ENCODE measurements at regions not wholly inside any gene's neighbourhood (a gene's known extent, or its start where the extent isn't known, plus 50 kb on each side); places are given as distances from the start of the nearest gene placed in this dataset.

DNA sequence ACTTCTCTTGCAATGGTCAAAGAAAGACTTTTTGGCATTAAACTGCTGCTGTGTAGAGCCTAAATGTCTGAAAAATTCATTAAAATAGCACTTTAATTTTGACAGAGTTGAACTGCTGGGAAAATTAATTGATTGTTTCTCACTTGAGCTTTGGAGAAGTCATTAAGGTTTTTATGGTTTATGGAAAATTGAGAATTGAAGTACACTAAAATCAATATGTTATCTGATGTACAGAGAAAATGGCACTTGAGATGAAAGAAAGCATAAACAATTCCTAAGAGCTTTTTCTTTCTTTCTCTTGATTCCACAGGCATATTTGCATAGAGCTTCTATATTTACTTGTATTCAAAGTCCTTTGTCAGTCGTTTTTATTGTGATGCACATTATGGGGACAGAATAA is 188.5 kb upstream of the CAND1 start:
- Histone ChIP-seq H3K36me3 (ENCODE audit: insufficient read depth, low read length) (no peaks in the 10 kb centered on the region), H2AFZ (ENCODE audit: low read length) (no peak overlapping the region), H3K9me2 (replicated peaks; ENCODE audit: low read depth, low read length) (no peaks in the 10 kb centered on the region), H3F3A (ENCODE audit: low read depth) (no peaks in the 10 kb centered on the region), H3K4me1 (ENCODE audit: insufficient read depth, low read length, poor library complexity, severe bottlenecking) (no peaks in the 10 kb centered on the region), H3K4me2 (ENCODE audit: low read depth, low read length, poor library complexity, severe bottlenecking) (no peak overlapping the region), H3K27me3 (ENCODE audit: insufficient read depth, low read length, poor library complexity, severe bottlenecking) (no peaks in the 10 kb centered on the region), H3K9ac (ENCODE audit: low read depth, low read length, poor library complexity, severe bottlenecking) (no peak overlapping the region), H3K79me2 (ENCODE audit: insufficient read depth, low read length) (no peaks in the 10 kb centered on the region), H3K4me3 (ENCODE audit: low read length, poor library complexity, severe bottlenecking) (no peak overlapping the region), H3K9me3 (ENCODE audit: insufficient read depth, low read depth, low read length) (no peaks in the 10 kb centered on the region), H4K20me1 (ENCODE audit: insufficient read depth, low read length, poor library complexity, severe bottlenecking) (no peaks in the 10 kb centered on the region)
- TF ChIP-seq EZH2phosphoT487 (IDR thresholded peaks at IDR 0.05; ENCODE audit: borderline replicate concordance), result no peak
- no peak for TF ChIP-seq CTCF (conservative IDR thresholded peaks at IDR 0.05; ENCODE audit: low read length)

GRCh38 chr12:67082221-67082620 is 186.9 kb upstream of the CAND1 start:
- no peak for TF ChIP-seq EZH2phosphoT487 (IDR thresholded peaks at IDR 0.05; ENCODE audit: borderline replicate concordance)
- no peak for TF ChIP-seq CTCF (conservative IDR thresholded peaks at IDR 0.05; ENCODE audit: low read length)

DNA sequence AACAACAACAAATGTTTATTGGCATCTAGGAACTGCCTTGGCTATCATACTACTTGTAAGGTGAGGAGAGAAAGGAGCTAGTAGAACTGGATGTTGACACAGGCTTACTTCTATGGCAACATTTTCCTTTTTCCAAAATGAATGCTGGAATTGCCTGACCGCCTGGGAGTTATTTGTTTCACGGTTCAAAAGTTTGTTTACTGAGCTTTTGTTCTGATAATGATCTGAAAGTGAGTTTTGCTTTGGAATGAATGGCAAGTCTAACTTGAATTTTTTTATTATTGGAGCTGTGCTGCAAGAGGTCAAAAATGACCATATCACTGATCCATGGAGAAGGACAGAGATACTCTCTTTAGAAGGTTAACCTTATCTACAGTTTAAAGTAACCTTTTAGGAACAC is 183.5 kb upstream of the CAND1 start:
- no peaks in the 10 kb centered on the region for H3K9me3 ChIP-seq (ENCODE audit: insufficient read depth, low read depth, low read length)
- H3K9ac ChIP-seq (ENCODE audit: low read depth, low read length, poor library complexity, severe bottlenecking), result no peak overlapping the region
- H3K4me3 ChIP-seq (ENCODE audit: low read length, poor library complexity, severe bottlenecking), result no peak overlapping the region
- TF ChIP-seq CTCF (conservative IDR thresholded peaks at IDR 0.05; ENCODE audit: low read length) (no peak), EZH2phosphoT487 (IDR thresholded peaks at IDR 0.05; ENCODE audit: borderline replicate concordance) (no peak)
- no peak overlapping the region for H3K4me2 ChIP-seq (ENCODE audit: low read depth, low read length, poor library complexity, severe bottlenecking)
- no peaks in the 10 kb centered on the region for H3K79me2 ChIP-seq (ENCODE audit: insufficient read depth, low read length)
- no peaks in the 10 kb centered on the region for H3K9me2 ChIP-seq (replicated peaks; ENCODE audit: low read depth, low read length)
- no peaks in the 10 kb centered on the region for H4K20me1 ChIP-seq (ENCODE audit: insufficient read depth, low read length, poor library complexity, severe bottlenecking)
- H3F3A ChIP-seq (ENCODE audit: low read depth), result no peaks in the 10 kb centered on the region
- H3K4me1 ChIP-seq (ENCODE audit: insufficient read depth, low read length, poor library complexity, severe bottlenecking), result no peaks in the 10 kb centered on the region
- no peaks in the 10 kb centered on the region for H3K36me3 ChIP-seq (ENCODE audit: insufficient read depth, low read length)
- no peak overlapping the region for H2AFZ ChIP-seq (ENCODE audit: low read length)
- H3K27me3 ChIP-seq (ENCODE audit: insufficient read depth, low read length, poor library complexity, severe bottlenecking), result no peaks in the 10 kb centered on the region

More at GRCh38 chr12:67082221-67082620, 186.9 kb upstream of the CAND1 start:
- Histone ChIP-seq H3K4me3 (ENCODE audit: low read length, poor library complexity, severe bottlenecking) (no peak overlapping the region), H3K9ac (ENCODE audit: low read depth, low read length, poor library complexity, severe bottlenecking) (no peak overlapping the region), H3F3A (ENCODE audit: low read depth) (no peaks in the 10 kb centered on the region), H3K27me3 (ENCODE audit: insufficient read depth, low read length, poor library complexity, severe bottlenecking) (no peaks in the 10 kb centered on the region), H3K4me2 (ENCODE audit: low read depth, low read length, poor library complexity, severe bottlenecking) (no peak overlapping the region), H2AFZ (ENCODE audit: low read length) (no peak overlapping the region), H3K9me2 (replicated peaks; ENCODE audit: low read depth, low read length) (no peaks in the 10 kb centered on the region), H3K79me2 (ENCODE audit: insufficient read depth, low read length) (no peaks in the 10 kb centered on the region), H3K9me3 (ENCODE audit: insufficient read depth, low read depth, low read length) (no peaks in the 10 kb centered on the region), H3K4me1 (ENCODE audit: insufficient read depth, low read length, poor library complexity, severe bottlenecking) (no peaks in the 10 kb centered on the region), H3K36me3 (ENCODE audit: insufficient read depth, low read length) (no peaks in the 10 kb centered on the region), H4K20me1 (ENCODE audit: insufficient read depth, low read length, poor library complexity, severe bottlenecking) (no peaks in the 10 kb centered on the region)

Data from Loucy (cell line).